Ishikawa (cell line): ENCODE measurements at regions not wholly inside any gene's neighbourhood (a gene's known extent, or its start where the extent isn't known, plus 50 kb on each side); places are given as distances from the start of the nearest gene placed in this dataset.

ENCODE experiments used
- CEBPB ChIP-seq: IDR thresholded peaks from 2 replicates; pipeline ENCODE4 v1.6.1; 2012
- CREB1 ChIP-seq: IDR thresholded peaks from 2 replicates; pipeline ENCODE4 v1.6.1; 2012; ENCODE audit warnings: low read depth
- EGR1 ChIP-seq: IDR thresholded peaks from 2 replicates; pipeline ENCODE4 v1.6.1; 2012
- EP300 ChIP-seq: IDR thresholded peaks from 2 replicates; pipeline ENCODE4 v1.6.1; 2012; ENCODE audit warnings: borderline replicate concordance
- FOXM1 ChIP-seq: IDR thresholded peaks from 2 replicates; pipeline ENCODE4 v1.6.1; 2012; ENCODE audit warnings: low read depth, borderline replicate concordance
- NFIC ChIP-seq: IDR thresholded peaks from 2 replicates; pipeline ENCODE4 v1.6.1; 2012
- RAD21 ChIP-seq: IDR thresholded peaks from 2 replicates; pipeline ENCODE4 v1.6.1; 2012; ENCODE audit warnings: low read depth
- TAF1 ChIP-seq: IDR thresholded peaks from 2 replicates; pipeline ENCODE4 v1.6.1; 2012; ENCODE audit warnings: low read depth, mild to moderate bottlenecking
- TCF12 ChIP-seq: IDR thresholded peaks from 2 replicates; pipeline ENCODE4 v1.6.1; 2012; ENCODE audit warnings: low read depth
- TEAD4 ChIP-seq: IDR thresholded peaks from 2 replicates; pipeline ENCODE4 v1.6.1; 2012
- YY1 ChIP-seq: IDR thresholded peaks from 2 replicates; pipeline ENCODE4 v1.6.1; 2012; ENCODE audit warnings: low read depth
- ZBTB7A ChIP-seq: IDR thresholded peaks from 2 replicates; pipeline ENCODE4 v1.6.1; 2012; ENCODE audit warnings: low read depth
- TF ChIP-seq, protein P1 (sequence below): IDR thresholded peaks from 2 replicates; pipeline ENCODE4 v1.6.1; 2012; ENCODE audit warnings: low read depth, mild to moderate bottlenecking
- TF ChIP-seq, protein P2 (sequence below): IDR thresholded peaks from 2 replicates; pipeline ENCODE4 v1.6.1; 2012
- TF ChIP-seq, protein P3 (sequence below): IDR thresholded peaks from 2 replicates; pipeline ENCODE4 v1.6.1; 2012

DNA sequence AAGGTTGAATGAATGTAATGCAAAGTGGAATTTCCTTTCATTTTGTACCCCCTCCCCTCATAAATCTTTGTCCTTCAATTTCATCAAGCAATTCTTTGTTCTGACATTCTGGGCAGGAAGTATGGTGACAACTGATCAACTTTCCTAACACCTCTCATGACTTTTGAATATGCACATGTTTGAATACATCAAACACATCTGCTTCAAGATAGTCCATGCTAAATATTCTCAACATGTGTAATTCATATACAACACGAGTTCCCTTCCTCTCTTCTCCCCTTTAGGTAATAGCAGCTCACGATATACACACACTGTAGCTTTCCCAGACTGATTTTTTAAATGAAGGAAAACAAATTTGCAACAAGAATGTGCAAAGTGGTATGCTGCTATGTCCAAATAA is 103.6 kb upstream of the EFNA5 start:
- TF ChIP-seq, protein P1, sequence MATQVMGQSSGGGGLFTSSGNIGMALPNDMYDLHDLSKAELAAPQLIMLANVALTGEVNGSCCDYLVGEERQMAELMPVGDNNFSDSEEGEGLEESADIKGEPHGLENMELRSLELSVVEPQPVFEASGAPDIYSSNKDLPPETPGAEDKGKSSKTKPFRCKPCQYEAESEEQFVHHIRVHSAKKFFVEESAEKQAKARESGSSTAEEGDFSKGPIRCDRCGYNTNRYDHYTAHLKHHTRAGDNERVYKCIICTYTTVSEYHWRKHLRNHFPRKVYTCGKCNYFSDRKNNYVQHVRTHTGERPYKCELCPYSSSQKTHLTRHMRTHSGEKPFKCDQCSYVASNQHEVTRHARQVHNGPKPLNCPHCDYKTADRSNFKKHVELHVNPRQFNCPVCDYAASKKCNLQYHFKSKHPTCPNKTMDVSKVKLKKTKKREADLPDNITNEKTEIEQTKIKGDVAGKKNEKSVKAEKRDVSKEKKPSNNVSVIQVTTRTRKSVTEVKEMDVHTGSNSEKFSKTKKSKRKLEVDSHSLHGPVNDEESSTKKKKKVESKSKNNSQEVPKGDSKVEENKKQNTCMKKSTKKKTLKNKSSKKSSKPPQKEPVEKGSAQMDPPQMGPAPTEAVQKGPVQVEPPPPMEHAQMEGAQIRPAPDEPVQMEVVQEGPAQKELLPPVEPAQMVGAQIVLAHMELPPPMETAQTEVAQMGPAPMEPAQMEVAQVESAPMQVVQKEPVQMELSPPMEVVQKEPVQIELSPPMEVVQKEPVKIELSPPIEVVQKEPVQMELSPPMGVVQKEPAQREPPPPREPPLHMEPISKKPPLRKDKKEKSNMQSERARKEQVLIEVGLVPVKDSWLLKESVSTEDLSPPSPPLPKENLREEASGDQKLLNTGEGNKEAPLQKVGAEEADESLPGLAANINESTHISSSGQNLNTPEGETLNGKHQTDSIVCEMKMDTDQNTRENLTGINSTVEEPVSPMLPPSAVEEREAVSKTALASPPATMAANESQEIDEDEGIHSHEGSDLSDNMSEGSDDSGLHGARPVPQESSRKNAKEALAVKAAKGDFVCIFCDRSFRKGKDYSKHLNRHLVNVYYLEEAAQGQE, result no peak
- TF ChIP-seq NFIC (no peak), CEBPB (no peak), TCF12 (no peak), EGR1 (no peak), FOXM1 (no peak), YY1 (no peak), ZBTB7A (no peak), EP300 (no peak), CREB1 (no peak), TAF1 (no peak), RAD21 (no peak)
- TF ChIP-seq, protein P2, sequence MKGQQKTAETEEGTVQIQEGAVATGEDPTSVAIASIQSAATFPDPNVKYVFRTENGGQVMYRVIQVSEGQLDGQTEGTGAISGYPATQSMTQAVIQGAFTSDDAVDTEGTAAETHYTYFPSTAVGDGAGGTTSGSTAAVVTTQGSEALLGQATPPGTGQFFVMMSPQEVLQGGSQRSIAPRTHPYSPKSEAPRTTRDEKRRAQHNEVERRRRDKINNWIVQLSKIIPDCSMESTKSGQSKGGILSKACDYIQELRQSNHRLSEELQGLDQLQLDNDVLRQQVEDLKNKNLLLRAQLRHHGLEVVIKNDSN, result no peak
- TF ChIP-seq, protein P3, sequence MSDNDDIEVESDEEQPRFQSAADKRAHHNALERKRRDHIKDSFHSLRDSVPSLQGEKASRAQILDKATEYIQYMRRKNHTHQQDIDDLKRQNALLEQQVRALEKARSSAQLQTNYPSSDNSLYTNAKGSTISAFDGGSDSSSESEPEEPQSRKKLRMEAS, result no peak

DNA sequence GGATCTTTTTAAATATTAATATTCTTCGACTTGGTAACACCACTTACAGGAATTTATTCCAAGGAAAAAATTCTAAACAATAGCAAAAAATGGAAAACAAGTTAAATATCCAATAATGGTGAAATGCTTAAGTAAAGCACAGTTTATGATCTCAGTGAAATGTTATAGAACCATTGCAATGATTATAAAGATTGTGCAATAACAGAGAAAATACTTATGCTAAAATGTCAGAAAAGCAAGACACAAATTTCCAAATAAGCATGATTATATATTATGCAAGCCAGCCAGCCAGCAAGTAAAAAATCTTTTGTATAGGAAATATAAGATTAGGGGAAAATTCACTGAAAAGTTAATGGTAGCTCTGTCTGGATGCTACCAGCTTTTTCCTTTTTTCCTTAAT is 102.7 kb upstream of the EFNA5 start:
- TF ChIP-seq, protein P2, result no peak
- TF ChIP-seq FOXM1 (no peak), YY1 (no peak), CREB1 (no peak)

DNA sequence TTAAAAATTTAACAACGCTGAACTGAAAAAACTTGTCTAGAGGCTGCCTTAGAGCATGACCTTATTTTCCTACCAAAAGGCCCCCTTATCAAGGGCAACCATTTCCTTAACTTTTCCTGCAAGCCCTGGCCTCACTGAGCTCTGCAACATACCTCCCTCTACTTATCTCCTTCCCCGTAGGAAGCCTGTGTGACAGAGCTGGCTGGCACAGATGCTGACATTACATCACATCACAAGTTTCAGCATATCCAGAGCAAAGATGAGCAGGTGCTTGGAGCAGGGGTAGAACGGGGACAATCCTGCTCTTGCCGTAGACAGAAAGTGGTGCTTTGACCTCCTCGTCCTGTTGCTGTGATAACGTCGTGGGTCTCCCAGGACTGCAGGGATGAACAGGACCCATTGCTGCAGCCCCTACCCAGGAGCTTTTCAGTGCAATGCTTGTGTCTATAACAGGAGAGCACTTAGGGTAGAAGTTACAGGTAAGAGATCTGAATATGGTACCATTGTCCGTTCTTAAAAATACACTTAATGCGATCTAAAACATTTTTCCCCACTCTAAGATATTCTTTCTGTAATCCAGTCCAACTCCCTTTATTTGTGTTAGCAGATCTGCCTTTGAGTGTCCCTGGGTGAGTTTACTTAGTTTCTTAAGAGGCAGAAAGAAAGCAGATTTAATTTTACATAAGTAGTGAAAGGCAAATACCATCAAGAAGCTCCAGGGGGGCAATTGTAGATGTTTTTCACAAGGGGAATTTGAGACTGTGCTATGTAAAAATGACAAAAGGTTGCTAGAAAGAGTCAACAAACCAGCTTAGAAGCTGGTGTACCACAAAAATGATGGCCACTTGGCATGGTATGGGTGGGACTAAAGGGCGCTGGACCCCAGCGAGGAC is 101.9 kb upstream of the EFNA5 start:
- TF ChIP-seq TAF1, result no peak
- no peak for TF ChIP-seq EGR1
- no peak for TF ChIP-seq EP300

DNA sequence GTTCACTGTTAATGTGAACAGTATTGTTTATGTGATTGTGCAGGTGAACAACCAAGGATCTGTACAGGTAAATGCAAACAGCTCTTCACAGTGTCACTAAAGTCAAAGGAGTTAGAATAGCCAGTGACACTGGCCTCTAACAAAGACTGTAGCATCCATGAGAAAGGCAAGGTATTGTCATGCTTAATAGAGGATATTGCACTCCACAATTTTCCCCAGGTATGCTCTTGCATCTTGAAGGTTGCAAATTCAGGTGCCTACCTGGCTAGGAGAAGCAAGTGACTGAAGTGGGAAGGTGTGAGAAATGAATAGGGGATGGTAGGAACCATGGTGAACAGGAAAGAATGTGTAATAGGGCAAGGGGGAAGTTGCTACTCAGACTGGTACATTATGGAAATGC is 101.2 kb upstream of the EFNA5 start:
- TF ChIP-seq ZBTB7A (no peak), NFIC (no peak), TEAD4 (no peak), EGR1 (no peak), FOXM1 (no peak), EP300 (no peak)
- TF ChIP-seq, protein P3, result no peak
- TF ChIP-seq, protein P2, result no peak

DNA sequence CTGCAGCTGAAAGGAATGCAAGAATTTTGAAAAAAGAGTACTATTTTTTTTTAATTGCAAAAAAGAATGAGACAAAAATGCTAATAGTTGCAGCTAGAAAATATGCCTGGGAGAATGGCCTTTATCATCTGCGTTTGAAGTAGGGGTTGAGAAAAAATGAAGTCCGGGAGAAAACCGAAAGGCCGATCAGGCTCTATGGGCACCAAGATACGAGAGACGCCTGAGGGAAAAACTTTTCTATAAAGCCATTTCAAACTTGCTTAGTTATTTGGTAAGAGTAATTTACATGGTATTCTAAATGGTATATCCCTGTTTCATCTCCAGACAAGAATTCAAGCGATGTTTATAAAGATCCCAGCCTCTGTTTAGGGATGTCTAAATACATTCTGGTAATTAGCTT is 99.3 kb upstream of the EFNA5 start:
- TF ChIP-seq TAF1 (no peak), YY1 (no peak), CEBPB (no peak), EP300 (no peak)

DNA sequence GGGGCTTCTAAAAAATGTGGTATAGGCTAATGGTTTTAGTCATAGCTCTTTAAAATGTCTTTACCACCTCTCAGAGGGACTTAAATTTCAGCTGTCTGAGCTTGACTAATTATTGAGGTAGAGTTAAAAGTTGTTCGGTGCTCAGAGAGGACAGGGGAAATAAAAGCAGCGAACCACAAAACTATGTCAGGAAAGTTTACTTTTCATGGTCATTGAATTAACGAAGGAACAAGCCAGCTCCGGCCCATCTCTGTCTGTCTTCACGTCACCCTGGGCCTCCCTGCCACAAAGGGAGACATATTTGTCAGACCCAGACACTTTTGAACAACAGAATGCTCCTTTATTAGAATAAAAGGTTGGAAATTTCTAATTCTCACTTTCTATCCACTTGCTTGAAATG is 98.8 kb upstream of the EFNA5 start:
- TF ChIP-seq, protein P1, result no peak
- TF ChIP-seq TEAD4, result no peak
- TF ChIP-seq TCF12, result no peak
- TF ChIP-seq FOXM1, result no peak
- no peak for TF ChIP-seq EP300
- no peak for TF ChIP-seq RAD21
- no peak for TF ChIP-seq CEBPB
- TF ChIP-seq, protein P3, result no peak
- TF ChIP-seq NFIC, result no peak
- no peak for TF ChIP-seq ZBTB7A
- no peak for TF ChIP-seq YY1
- no peak for TF ChIP-seq CREB1
- no peak for TF ChIP-seq TAF1
- TF ChIP-seq, protein P2, result no peak
- no peak for TF ChIP-seq EGR1
